Gastroesophageal sphincter (tissue), 3 donors: ENCODE measurements at regions not wholly inside any gene's neighbourhood (a gene's known extent, or its start where the extent isn't known, plus 50 kb on each side); places are given as distances from the start of the nearest gene placed in this dataset.

ENCODE experiments used
- EP300 ChIP-seq: sonication (generic); formaldehyde crosslinking; IDR thresholded peaks from one replicate; pipeline ENCODE4 v1.6.1; 2017; ENCODE audit warnings: antibody characterized with exemption, mild to moderate bottlenecking
- POLR2A ChIP-seq, 2 donors: fragments of 450-650 bp; IDR thresholded peaks; one replicate each; pipeline ENCODE4 v1.6.1; 2017; ENCODE audit warnings: antibody characterized with exemption in 2 of 2, mild to moderate bottlenecking in 2 of 2, moderate library complexity in 1 of 2
- POLR2AphosphoS5 ChIP-seq: sonication (generic); formaldehyde crosslinking; IDR thresholded peaks from one replicate; pipeline ENCODE4 v1.6.1; 2017; ENCODE audit warnings: antibody characterized with exemption
- TF ChIP-seq, protein P1 (sequence below), 4 experiments: fragments of 200-600 bp in 2 of 4; fragments of 450-650 bp in 2 of 4; sonication (generic) in 1 of 4; IDR thresholded peaks; one replicate each; pipeline ENCODE4 v1.5.1; 2017 to 2019; ENCODE audit warnings: antibody characterized with exemption in 4 of 4, mild to moderate bottlenecking in 2 of 4, moderate library complexity in 2 of 4

DNA sequence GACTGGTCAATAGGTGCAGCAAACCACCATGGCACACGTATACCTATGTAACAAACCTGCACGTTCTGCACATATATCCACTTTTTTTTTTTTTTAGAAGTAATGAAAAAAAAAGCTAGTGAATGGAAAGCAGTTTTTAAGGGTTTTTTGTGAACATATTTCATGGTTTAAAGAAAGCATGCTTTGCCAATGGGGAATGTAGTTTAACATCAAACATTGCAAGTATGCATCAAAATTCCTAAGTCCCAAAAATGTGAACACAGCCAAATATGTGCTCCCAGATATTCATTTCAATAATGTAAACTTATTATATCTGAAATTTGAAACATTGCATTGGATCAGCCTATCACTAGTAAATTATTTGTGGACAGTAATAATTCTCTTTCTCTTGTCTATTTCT is 710.4 kb upstream of the FLRT2 start:
- TF ChIP-seq, protein P1, sequence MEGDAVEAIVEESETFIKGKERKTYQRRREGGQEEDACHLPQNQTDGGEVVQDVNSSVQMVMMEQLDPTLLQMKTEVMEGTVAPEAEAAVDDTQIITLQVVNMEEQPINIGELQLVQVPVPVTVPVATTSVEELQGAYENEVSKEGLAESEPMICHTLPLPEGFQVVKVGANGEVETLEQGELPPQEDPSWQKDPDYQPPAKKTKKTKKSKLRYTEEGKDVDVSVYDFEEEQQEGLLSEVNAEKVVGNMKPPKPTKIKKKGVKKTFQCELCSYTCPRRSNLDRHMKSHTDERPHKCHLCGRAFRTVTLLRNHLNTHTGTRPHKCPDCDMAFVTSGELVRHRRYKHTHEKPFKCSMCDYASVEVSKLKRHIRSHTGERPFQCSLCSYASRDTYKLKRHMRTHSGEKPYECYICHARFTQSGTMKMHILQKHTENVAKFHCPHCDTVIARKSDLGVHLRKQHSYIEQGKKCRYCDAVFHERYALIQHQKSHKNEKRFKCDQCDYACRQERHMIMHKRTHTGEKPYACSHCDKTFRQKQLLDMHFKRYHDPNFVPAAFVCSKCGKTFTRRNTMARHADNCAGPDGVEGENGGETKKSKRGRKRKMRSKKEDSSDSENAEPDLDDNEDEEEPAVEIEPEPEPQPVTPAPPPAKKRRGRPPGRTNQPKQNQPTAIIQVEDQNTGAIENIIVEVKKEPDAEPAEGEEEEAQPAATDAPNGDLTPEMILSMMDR (IDR thresholded peaks at IDR 0.05), result no peak
- TF ChIP-seq POLR2AphosphoS5 (no peak), POLR2A (IDR thresholded peaks at IDR 0.05) (no peak), EP300 (no peak)
